K562 (cell line): ENCODE measurements at regions not wholly inside any gene's neighbourhood (a gene's known extent, or its start where the extent isn't known, plus 50 kb on each side); places are given as distances from the start of the nearest gene placed in this dataset.

Experiments used
- ATAC-seq: fragments of 200-7000 bp; cut with Tn5 transposase; 3 replicates; pipeline ENCODE4 v1.9.1; 2020; ENCODE audit warnings: moderate library complexity
- BruUV-seq: library from RNA; stranded (reverse); fragments of 400-500 nt; replicated peaks from 2 replicates; lab custom pipeline; 2021; lab: Mats Ljungman, UMichigan
- CTCF ChIA-PET: fragments of 300-600 bp; formaldehyde crosslinking; extraction: SDS; loops from one replicate; lab custom pipeline; 2021; ENCODE audit warnings: low intra/inter-chr PET ratio; lab: Yijun Ruan, JAX
- POLR2A ChIA-PET: fragments of 300-600, 350-650 bp; sonication (Branson Sonifier 250); formaldehyde crosslinking; extraction: SDS; loops from one replicate; lab custom pipeline; 2021; ENCODE audit warnings: antibody characterized with exemption, inconsistent platforms; lab: Yijun Ruan, JAX
- DNase-seq, 4 experiments: peaks; one replicate each; pipeline versions ENCODE4 v3.0.0 to v3.0.0-alpha.2; 2011 to 2018; ENCODE audit warnings: low spot score in 3 of 4, mixed read lengths in 3 of 4; ENCODE audit errors: extremely low read depth in 1 of 4
- FAIRE-seq: peaks from 2 replicates; lab custom pipeline; 2011; peaks lifted over from hg19 to GRCh38; lab: Jason Lieb, UNC
- H2AFZ ChIP-seq: 2 replicates; pipeline ENCODE4 v1.6.0; 2011; ENCODE audit warnings: low read depth, low read length, control low read depth, inconsistent platforms
- H3K27ac ChIP-seq: fragments of 200-600 bp; 3 replicates; pipeline ENCODE4 v1.8.0; 2011; ENCODE audit warnings: low read depth, mild to moderate bottlenecking, control low read depth, inconsistent platforms, low read length, moderate library complexity, mixed read lengths; ENCODE audit errors: extremely low read depth
- H3K27me3 ChIP-seq, 2 experiments: fragments of 300-600 bp in 1 of 2; 2 replicates in 1 of 2; 3 replicates in 1 of 2; pipeline versions ENCODE4 v1.6.0 to v1.8.0; 2011; ENCODE audit warnings: inconsistent platforms in 2 of 2, low read length in 2 of 2, mild to moderate bottlenecking in 1 of 2, mixed read lengths in 1 of 2, moderate library complexity in 1 of 2; ENCODE audit not compliant: control insufficient read depth in 2 of 2, insufficient read depth in 2 of 2
- H3K36me3 ChIP-seq: fragments of 300-600 bp; 3 replicates; pipeline ENCODE4 v1.8.0; 2011; ENCODE audit warnings: mild to moderate bottlenecking, low read length, inconsistent platforms; ENCODE audit not compliant: control insufficient read depth, insufficient read depth
- H3K4me1 ChIP-seq, 2 experiments: fragments of 200-600 bp in 1 of 2; replicated peaks in 1 of 2; 2 replicates in 1 of 2; 3 replicates in 1 of 2; pipeline versions ENCODE4 v1.5.1 to v1.8.0; 2011; ENCODE audit warnings: inconsistent platforms in 2 of 2, low read length in 2 of 2, mild to moderate bottlenecking in 1 of 2, mixed read lengths in 1 of 2, moderate library complexity in 1 of 2; ENCODE audit not compliant: control insufficient read depth in 2 of 2, insufficient read depth in 2 of 2
- H3K4me2 ChIP-seq: 2 replicates; pipeline ENCODE4 v1.6.1; 2011; ENCODE audit warnings: low read length, control low read depth, inconsistent platforms, mixed read lengths; ENCODE audit not compliant: insufficient read depth
- H3K4me3 ChIP-seq: fragments of 200-600 bp; sonication (generic), shearing (Covaris generic); 2 replicates; pipeline ENCODE4 v1.5.1; 2016; ENCODE audit warnings: control low read depth, inconsistent platforms
- H3K79me2 ChIP-seq: fragments of 200-600 bp; 3 replicates; pipeline ENCODE4 v1.8.0; 2011; ENCODE audit warnings: low read length, inconsistent platforms; ENCODE audit not compliant: control insufficient read depth, insufficient read depth
- H3K9ac ChIP-seq, 2 experiments: 2 replicates each; pipeline versions ENCODE4 v1.6.0 to v1.6.1; 2011; ENCODE audit warnings: low read depth in 2 of 2, low read length in 2 of 2, control low read depth in 1 of 2, inconsistent platforms in 1 of 2, mild to moderate bottlenecking in 1 of 2, mixed read lengths in 1 of 2; ENCODE audit not compliant: insufficient read depth in 1 of 2
- H3K9me1 ChIP-seq: one replicate; pipeline ENCODE4 v1.6.0; 2011; ENCODE audit warnings: inconsistent platforms, mild to moderate bottlenecking, low read length, moderate library complexity; ENCODE audit not compliant: control insufficient read depth, insufficient read depth
- H3K9me3 ChIP-seq: replicated peaks from 2 replicates; pipeline ENCODE4 v1.5.1; 2011; ENCODE audit warnings: low read depth, low read length, inconsistent platforms; ENCODE audit not compliant: control insufficient read depth, insufficient read depth
- H4K20me1 ChIP-seq: replicated peaks from 2 replicates; pipeline ENCODE4 v1.6.1; 2011; ENCODE audit warnings: low read length, inconsistent platforms, mixed read lengths; ENCODE audit not compliant: control insufficient read depth, insufficient read depth
- BRF1 ChIP-seq: IDR thresholded peaks from 3 replicates; pipeline ENCODE4 v1.6.1; 2011; ENCODE audit warnings: borderline replicate concordance, mild to moderate bottlenecking; ENCODE audit not compliant: insufficient read length; ENCODE audit errors: extremely low read depth
- CBX5 ChIP-seq: IDR thresholded peaks from 2 replicates; pipeline ENCODE4 v1.6.1; 2014; ENCODE audit warnings: low read depth, borderline replicate concordance
- DEAF1 ChIP-seq: fragments of 450-650 bp; formaldehyde crosslinking; IDR thresholded peaks from 2 replicates; pipeline ENCODE4 v1.4.0; 2020; ENCODE audit warnings: mild to moderate bottlenecking, moderate library complexity
- DNMT1 ChIP-seq: fragments of 450-650 bp; IDR thresholded peaks from 2 replicates; pipeline ENCODE4 v1.6.1; 2016; ENCODE audit warnings: antibody characterized with exemption, mild to moderate bottlenecking
- GTF2E2 ChIP-seq: fragments of 200-800 bp; sonication (Bioruptor generic); IDR thresholded peaks from 2 replicates; pipeline ENCODE4 v1.6.1; 2016; ENCODE audit warnings: missing genetic modification characterization, missing compliant biosample characterization
- HEY1 ChIP-seq: fragments of 250-450 bp; sonication (Bioruptor Pico); IDR thresholded peaks from 2 replicates; pipeline ENCODE4 v1.5.0; 2020; ENCODE audit warnings: mild to moderate bottlenecking, moderate library complexity, borderline replicate concordance
- IRF1 ChIP-seq: sonication (generic); formaldehyde crosslinking; IDR thresholded peaks from 2 replicates; pipeline ENCODE4 v1.8.0; 2022; ENCODE audit warnings: missing genetic modification reagents, mild to moderate bottlenecking, borderline replicate concordance
- KLF10 ChIP-seq: fragments of 250-450 bp; sonication (Bioruptor Pico); IDR thresholded peaks from 2 replicates; pipeline ENCODE4 v1.6.1; 2021; ENCODE audit warnings: matching md5 sums
- MCM3 ChIP-seq: fragments of 450-650 bp; IDR thresholded peaks from 2 replicates; pipeline ENCODE4 v1.6.1; 2016
- NBN ChIP-seq: fragments of 450-650 bp; IDR thresholded peaks from 2 replicates; pipeline ENCODE4 v1.6.1; 2016; ENCODE audit warnings: low read depth, mild to moderate bottlenecking
- PHB ChIP-seq: fragments of 250-450 bp; sonication (Bioruptor Pico); IDR thresholded peaks from 2 replicates; pipeline ENCODE4 v1.5.0; 2021
- SIX5 ChIP-seq, 2 experiments: IDR thresholded peaks; 2 replicates each; pipeline ENCODE4 v1.6.1; 2011; ENCODE audit warnings: low read length in 2 of 2, borderline replicate concordance in 1 of 2, low read depth in 1 of 2, mild to moderate bottlenecking in 1 of 2, moderate library complexity in 1 of 2; ENCODE audit not compliant: insufficient read depth in 1 of 2
- SMC3 ChIP-seq: conservative IDR thresholded peaks from 2 replicates; pipeline ENCODE4 v1.6.1; 2011; ENCODE audit warnings: low read depth, low read length, improper control_type of control experiment; ENCODE audit not compliant: insufficient read depth
- STAT5B ChIP-seq: fragments of 250-450 bp; sonication (Bioruptor Pico); IDR thresholded peaks from 2 replicates; pipeline ENCODE4 v1.8.0; 2021; ENCODE audit warnings: mild to moderate bottlenecking, inconsistent platforms
- TBL1XR1 ChIP-seq, 2 experiments: IDR thresholded peaks; 2 replicates each; pipeline ENCODE4 v1.6.1; 2012; ENCODE audit warnings: improper control_type of control experiment in 2 of 2, low read length in 2 of 2, mild to moderate bottlenecking in 1 of 2
- TRIM24 ChIP-seq, 2 experiments: fragments of 450-650 bp; IDR thresholded peaks; 2 replicates each; pipeline ENCODE4 v1.6.1; 2016
- XRCC4 ChIP-seq: IDR thresholded peaks from one replicate; pipeline ENCODE4 v1.6.1; 2011; ENCODE audit not compliant: insufficient read depth, insufficient read length; ENCODE audit errors: extremely low read depth
- ZNF124 ChIP-seq: sonication (generic); formaldehyde crosslinking; IDR thresholded peaks from 2 replicates; pipeline ENCODE4 v1.8.1; 2022; ENCODE audit warnings: missing genetic modification reagents
- ZNF133 ChIP-seq: fragments of 250-450 bp; sonication (Bioruptor Pico); IDR thresholded peaks from 2 replicates; pipeline ENCODE4 v1.4.0; 2020; ENCODE audit warnings: mild to moderate bottlenecking
- WGBS: fragments of 100-300 bp; shearing (Covaris generic); methylation state at CpG from one replicate; pipeline ENCODE4 v1.1.6; 2016; ENCODE audit warnings: low coverage, mixed read lengths; ENCODE audit not compliant: insufficient coverage; ENCODE audit errors: missing lambda C conversion rate; 5-methylcytosine and 5-hydroxymethylcytosine counted together
- in situ Hi-C: fragments of 300-500 bp; cut with MboI; formaldehyde crosslinking; loops from 4 replicates; pipeline ENCODE4 v1.15.0; 2018; ENCODE audit warnings: inconsistent platforms, mixed read lengths
- intact Hi-C: fragments of 100-400 bp; cut with micrococcal nuclease; formaldehyde crosslinking; loops from 2 replicates; pipeline ENCODE4 v1.14.2; 2022

- Histone ChIP-seq H4K20me1 (no peaks in the 10 kb centered on the region), H3K4me2 (no peak overlapping the region), H3K9ac (no peak overlapping the region), H3K27me3 (no peaks in the 10 kb centered on the region), H3K36me3 (no peaks in the 10 kb centered on the region)
- CTCF ChIA-PET, result no interaction called here
- FAIRE-seq (no peak), ATAC-seq (no peak), DNase-seq (no peak)
- WGBS, result 0% methylated on average over 2 of the region's 2 CpGs
- no peak for TF ChIP-seq IRF1
- TF ChIP-seq TRIM24 (IDR thresholded peaks at IDR 0.05), result no peak
- no peak for TF ChIP-seq ZNF133 (CRISPR knock-in tag)
- no peak for TF ChIP-seq BRF1
- no peak for TF ChIP-seq ZNF124
- TF ChIP-seq SIX5 (IDR thresholded peaks at IDR 0.05; ENCODE audit: borderline replicate concordance in 1 of 2, insufficient read depth in 1 of 2, low read depth in 1 of 2, low read length in 2 of 2), result no peak
- TF ChIP-seq MCM3, result no peak
- TF ChIP-seq GTF2E2 (tag), result no peak
- TF ChIP-seq DNMT1, result no peak
- TF ChIP-seq SMC3, result no peak
- no peak for TF ChIP-seq TBL1XR1 (IDR thresholded peaks at IDR 0.05; ENCODE audit: low read length in 2 of 2)
- no peak for TF ChIP-seq XRCC4
- TF ChIP-seq CBX5, result no peak
- no peak for TF ChIP-seq DEAF1
- TF ChIP-seq HEY1 (CRISPR knock-in tag), result no peak
- no peak for TF ChIP-seq STAT5B
- TF ChIP-seq NBN, result no peak
- TF ChIP-seq KLF10, result no peak
- TF ChIP-seq PHB (CRISPR knock-in tag), result no peak
- TF ChIP-seq, all 486 proteins: peak for 0
- in situ Hi-C loops, result no loop called here
- Histone ChIP-seq H3K4me1 (no peaks in the 10 kb centered on the region), H3K9me3 (no peaks in the 10 kb centered on the region), H3K27ac (no peak overlapping the region), H3K9me1 (no peaks in the 10 kb centered on the region), H2AFZ (no peak overlapping the region), H3K4me3 (no peak overlapping the region), H3K79me2 (no peaks in the 10 kb centered on the region)
- BruUV-seq, result no TSS peak
- intact Hi-C loops, result no loop called here
- POLR2A ChIA-PET, result no interaction called here
These were observed 1937.3 kb downstream of the OLFM4 start for GRCh38 chr13:54965881-54966280.
